ENCODE measurements at regions not wholly inside any gene's neighbourhood (a gene's known extent, or its start where the extent isn't known, plus 50 kb on each side); places are given as distances from the start of the nearest gene placed in this dataset.
"Not testable (repeated sequence)": the region's sequence is repeated elsewhere in the genome, so short reads cannot be mapped to it uniquely, and the experiment has no call there.

- not testable (repeated sequence) for TF ChIP-seq CTCF, POLR2A (IDR thresholded peaks at IDR 0.05)
Measured at GRCh38 chr1:145513017-145513416, 87.6 kb upstream of the NBPF20 start.
